ENCODE measurements at regions not wholly inside any gene's neighbourhood (a gene's known extent, or its start where the extent isn't known, plus 50 kb on each side); places are given as distances from the start of the nearest gene placed in this dataset.

GRCh38 chr10:3666525-3667302 lies 118.3 kb downstream of the KLF6 start:
- H3K4me3 ChIP-seq = no peak overlapping the region
- peaks cover 7% of the 10 kb centered on the region for H3K4me1 ChIP-seq
- TF ChIP-seq CTCF (IDR thresholded peaks at IDR 0.05) (no peak), POLR2AphosphoS5 (IDR thresholded peaks at IDR 0.05) (no peak), POLR2A (IDR thresholded peaks at IDR 0.05) (no peak), EP300 (IDR thresholded peaks at IDR 0.05) (no peak)
- H3K9me3 ChIP-seq = no peaks in the 10 kb centered on the region
- H3K36me3 ChIP-seq = no peaks in the 10 kb centered on the region
- H3K27ac ChIP-seq = no peak overlapping the region
- DNase-seq (ENCODE audit: low spot score in 2 of 2) = no peak
- no peaks in the 10 kb centered on the region for H3K27me3 ChIP-seq
- 73% methylated on average over 13 of the region's 14 CpGs for whole genome bisulfite sequencing

GRCh38 chr10:3665316-3665908 lies 119.6 kb downstream of the KLF6 start:
- no peak overlapping the region for H3K27ac ChIP-seq
- no peak for DNase-seq (ENCODE audit: low spot score in 2 of 2)
- TF ChIP-seq POLR2A (IDR thresholded peaks at IDR 0.05) (no peak), EP300 (IDR thresholded peaks at IDR 0.05) (no peak), POLR2AphosphoS5 (IDR thresholded peaks at IDR 0.05) (no peak), CTCF (IDR thresholded peaks at IDR 0.05) (no peak)
- no peak overlapping the region for H3K4me3 ChIP-seq
- no peaks in the 10 kb centered on the region for H3K27me3 ChIP-seq
- H3K4me1 ChIP-seq = peaks cover 7% of the 10 kb centered on the region
- H3K36me3 ChIP-seq = no peaks in the 10 kb centered on the region
- H3K9me3 ChIP-seq = no peaks in the 10 kb centered on the region
- WGBS = 94% methylated on average over 15 of the region's 15 CpGs

GRCh38 chr10:3662775-3663174 lies 122.2 kb downstream of the KLF6 start:
- no peaks in the 10 kb centered on the region for H3K9me3 ChIP-seq
- TF ChIP-seq CTCF (IDR thresholded peaks at IDR 0.05) (no peak), POLR2AphosphoS5 (IDR thresholded peaks at IDR 0.05) (no peak)
- 100% methylated on average over 2 of the region's 2 CpGs for WGBS

GRCh38 chr10:3661271-3661670 lies 123.7 kb downstream of the KLF6 start:
- H3K27ac ChIP-seq = no peak overlapping the region
- no peaks in the 10 kb centered on the region for H3K9me3 ChIP-seq
- no peaks in the 10 kb centered on the region for H3K4me1 ChIP-seq
- TF ChIP-seq EP300 (IDR thresholded peaks at IDR 0.05) (no peak), CTCF (IDR thresholded peaks at IDR 0.05) (no peak), POLR2A (IDR thresholded peaks at IDR 0.05) (no peak)
- no peak overlapping the region for H3K4me3 ChIP-seq
- DNase-seq (ENCODE audit: low spot score in 2 of 2) = no peak
- no peaks in the 10 kb centered on the region for H3K36me3 ChIP-seq
- no peaks in the 10 kb centered on the region for H3K27me3 ChIP-seq
- WGBS = 96% methylated on average over 3 of the region's 3 CpGs

More at GRCh38 chr10:3662775-3663174, 122.2 kb downstream of the KLF6 start:
- Histone ChIP-seq H3K4me3 (no peak overlapping the region), H3K4me1 (no peaks in the 10 kb centered on the region), H3K36me3 (no peaks in the 10 kb centered on the region), H3K27me3 (no peaks in the 10 kb centered on the region), H3K27ac (no peak overlapping the region)
- DNase-seq (ENCODE audit: low spot score in 2 of 2) = no peak

- no peak overlapping the region for H3K27ac ChIP-seq
- no peaks in the 10 kb centered on the region for H3K9me3 ChIP-seq
- no peaks in the 10 kb centered on the region for H3K36me3 ChIP-seq
- no peaks in the 10 kb centered on the region for H3K27me3 ChIP-seq
- no peaks in the 10 kb centered on the region for H3K4me1 ChIP-seq
- DNase-seq (ENCODE audit: low spot score in 2 of 2) = no peak
- WGBS = 81% methylated on average over 6 of the region's 7 CpGs
- no peak for TF ChIP-seq EP300 (IDR thresholded peaks at IDR 0.05)
- TF ChIP-seq CTCF (IDR thresholded peaks at IDR 0.05) = no peak
- no peak for TF ChIP-seq POLR2A (IDR thresholded peaks at IDR 0.05)
- TF ChIP-seq POLR2AphosphoS5 (IDR thresholded peaks at IDR 0.05) = no peak
- no peak overlapping the region for H3K4me3 ChIP-seq
These were observed 124.3 kb downstream of the KLF6 start for GRCh38 chr10:3660753-3661152.

Data from suprapubic skin (tissue), 4 donors.